NCI-H2171 (cell line): ENCODE measurements at regions not wholly inside any gene's neighbourhood (a gene's known extent, or its start where the extent isn't known, plus 50 kb on each side); places are given as distances from the start of the nearest gene placed in this dataset.
"Not testable (repeated sequence)": the region's sequence is repeated elsewhere in the genome, so short reads cannot be mapped to it uniquely, and the experiment has no call there.

Source experiments
- DNase-seq: peaks from one replicate; lab custom pipeline; 2025; lab: John Stamatoyannopoulos, UW

DNA sequence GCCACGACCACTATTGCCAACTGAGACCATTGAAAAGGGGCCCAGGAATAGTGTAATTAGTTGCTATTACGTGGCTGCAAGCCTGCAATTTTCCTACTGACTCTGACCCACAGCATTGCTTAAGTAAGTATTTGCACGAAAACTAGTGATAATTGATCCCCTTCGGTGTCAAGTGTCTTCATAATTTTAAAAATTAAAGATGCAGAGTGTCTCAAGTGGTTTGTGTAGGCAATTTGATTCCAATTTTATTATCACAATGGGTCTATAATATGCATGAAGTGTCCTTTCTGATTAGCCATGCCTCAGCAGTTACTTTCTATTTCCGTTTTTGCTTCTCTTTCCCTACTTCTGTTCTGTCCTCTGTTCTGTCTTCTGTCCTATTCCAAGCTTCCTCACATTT, 259.2 kb downstream of the C3orf38 start:
- DNase-seq: no peak

DNA sequence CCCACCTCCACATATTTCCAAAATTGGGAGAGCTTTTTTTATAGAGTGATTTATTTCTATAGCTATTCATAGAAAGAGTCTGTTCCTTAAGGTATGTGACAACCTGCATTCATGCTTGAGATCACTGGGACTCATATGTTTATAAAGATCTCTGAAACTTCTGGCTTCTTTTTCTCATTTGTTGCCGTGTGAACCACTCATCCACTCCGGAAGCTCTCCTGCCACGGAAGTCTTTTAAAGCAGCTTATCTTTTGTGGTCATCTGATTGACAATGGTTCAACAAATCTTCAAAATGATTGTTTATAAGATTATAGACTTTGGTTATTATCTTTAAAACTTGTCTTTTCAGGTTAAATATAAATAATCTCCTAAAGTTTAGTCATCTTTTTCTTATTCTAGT, 260.5 kb downstream of the C3orf38 start:
- no peak for DNase-seq

DNA sequence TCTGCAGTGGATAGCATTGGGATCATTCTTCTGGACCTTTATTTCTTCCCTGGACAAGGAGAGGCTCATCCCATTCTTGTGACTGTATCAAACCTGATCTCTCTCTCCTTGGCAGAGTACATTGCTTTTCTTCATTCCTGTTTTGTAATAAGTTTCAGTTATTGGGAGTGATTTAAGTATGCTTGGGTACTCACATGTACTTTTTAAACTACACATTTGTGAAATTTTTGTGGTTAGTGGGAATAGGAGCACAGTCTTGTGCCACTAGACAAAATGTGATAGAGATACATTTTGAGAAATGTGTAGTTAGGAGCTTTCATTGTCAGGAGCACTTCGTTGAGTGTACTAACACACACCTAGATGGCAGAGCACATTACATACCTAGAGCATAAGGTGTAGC, 262.6 kb downstream of the C3orf38 start:
- DNase-seq: no peak

DNA sequence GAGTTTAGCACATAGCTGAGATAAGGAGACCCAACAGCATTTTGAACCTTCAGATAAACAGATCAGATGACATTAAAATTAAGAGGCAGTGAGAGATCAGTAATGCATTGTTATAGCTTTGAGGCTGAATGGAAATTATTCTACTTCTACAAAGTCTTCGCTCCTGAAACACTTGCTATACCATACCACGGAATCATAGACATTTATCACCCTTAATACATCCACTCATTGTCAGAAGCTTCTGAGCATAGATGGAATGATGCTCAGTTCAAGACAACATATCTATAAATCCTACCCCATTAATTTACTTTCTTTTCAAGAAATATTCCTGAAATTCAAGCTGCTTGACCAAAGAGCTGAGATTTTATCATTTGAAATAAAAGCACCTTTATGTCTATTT, 266.7 kb downstream of the C3orf38 start:
- no peak for DNase-seq

DNA sequence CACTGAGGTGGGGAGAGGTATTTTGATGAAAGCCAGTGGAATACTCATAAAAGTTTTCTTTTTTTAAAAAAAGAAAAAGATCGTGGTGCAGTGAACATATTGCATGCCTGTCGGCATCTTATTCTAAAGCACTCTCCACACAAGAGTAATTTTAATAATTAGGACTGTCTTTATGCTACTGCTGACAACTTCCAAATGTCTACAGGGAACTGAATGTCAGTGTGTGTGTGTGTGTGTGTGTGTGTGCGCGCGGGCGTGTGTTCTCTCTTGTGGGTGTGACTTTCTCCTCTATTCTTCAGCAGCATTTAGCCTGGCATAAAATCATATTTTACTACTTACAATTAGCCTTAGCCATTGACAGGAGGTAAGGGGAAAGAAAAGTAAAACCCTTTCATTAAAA, 268.5 kb downstream of the C3orf38 start:
- no peak for DNase-seq

DNA sequence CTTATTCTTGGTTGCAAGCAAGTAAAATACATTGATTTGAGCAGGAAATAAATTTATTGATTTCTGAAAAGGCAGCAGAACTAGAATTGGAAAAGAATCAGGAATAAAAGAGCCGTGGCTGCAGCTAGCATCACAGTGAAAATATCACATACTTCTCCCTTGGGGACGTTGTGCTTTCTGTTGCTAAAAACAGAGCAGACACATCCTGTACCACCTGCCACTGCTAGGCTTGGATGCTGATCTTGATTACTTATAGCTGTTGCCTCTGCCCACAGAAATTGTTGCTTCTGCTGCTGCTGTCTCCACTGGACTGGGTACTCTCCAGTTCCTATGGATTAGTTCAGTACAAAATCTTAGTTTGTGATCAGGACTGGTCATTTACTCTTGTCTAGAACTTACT, 283.8 kb downstream of the C3orf38 start:
- peak; percentile 49 for DNase-seq

DNA sequence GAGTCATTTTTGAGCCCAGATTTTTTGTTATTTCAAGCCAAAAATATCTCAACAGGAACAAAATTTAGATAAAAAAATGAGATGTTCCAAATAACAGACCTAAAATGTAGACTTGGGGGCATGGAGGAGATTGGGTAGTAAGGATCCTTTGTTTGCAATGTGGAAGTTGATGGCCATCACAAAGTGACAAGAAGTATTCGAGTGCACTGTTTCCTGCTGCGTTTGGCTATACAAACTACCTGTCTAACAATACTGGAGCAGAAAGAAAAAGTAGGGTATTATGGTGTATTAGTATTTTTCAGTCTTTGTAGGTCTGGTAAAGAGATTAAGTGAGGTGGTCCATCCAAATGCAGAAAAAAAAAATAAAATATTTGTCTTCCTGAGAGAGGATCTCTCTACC, 284.2 kb downstream of the C3orf38 start:
- DNase-seq: no peak

DNA sequence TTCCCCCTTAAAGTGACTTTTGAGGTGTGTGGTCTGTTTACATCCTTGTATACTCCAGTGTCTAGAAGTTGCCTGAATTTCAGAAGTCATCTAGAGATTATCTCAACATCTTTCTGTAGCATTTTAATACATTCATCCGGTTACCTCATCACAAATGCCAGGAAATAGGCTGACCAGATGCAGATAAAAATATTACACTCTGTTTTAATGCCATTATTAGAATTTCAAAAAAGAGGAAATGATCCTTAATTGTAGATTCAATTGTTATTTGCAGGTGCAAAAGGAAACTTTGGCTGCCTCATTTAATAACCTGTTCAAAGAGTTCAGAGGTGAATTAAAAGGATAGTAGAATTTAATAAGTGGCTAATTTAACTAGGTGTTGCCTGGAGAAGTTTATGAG, 290.9 kb downstream of the C3orf38 start:
- DNase-seq: no peak

DNA sequence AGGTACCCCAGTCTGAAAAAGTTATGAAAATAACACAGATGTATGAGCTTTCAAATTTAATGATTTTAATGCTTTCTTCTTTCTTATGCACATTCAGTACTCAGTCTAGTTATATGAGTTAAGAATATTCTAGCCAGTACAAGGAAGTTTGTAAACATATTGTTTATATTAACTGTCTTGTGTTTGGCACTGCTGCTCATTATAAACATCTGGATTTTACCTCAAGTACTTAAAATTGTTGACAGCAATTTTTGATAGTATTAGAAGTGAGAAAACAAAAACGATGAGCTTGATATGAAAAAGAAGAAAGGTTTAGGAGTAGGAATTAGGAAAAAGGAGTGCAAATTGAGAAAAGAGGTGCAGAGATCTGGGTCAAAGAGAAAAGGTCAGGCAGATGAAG, 293.3 kb downstream of the C3orf38 start:
- no peak for DNase-seq

DNA sequence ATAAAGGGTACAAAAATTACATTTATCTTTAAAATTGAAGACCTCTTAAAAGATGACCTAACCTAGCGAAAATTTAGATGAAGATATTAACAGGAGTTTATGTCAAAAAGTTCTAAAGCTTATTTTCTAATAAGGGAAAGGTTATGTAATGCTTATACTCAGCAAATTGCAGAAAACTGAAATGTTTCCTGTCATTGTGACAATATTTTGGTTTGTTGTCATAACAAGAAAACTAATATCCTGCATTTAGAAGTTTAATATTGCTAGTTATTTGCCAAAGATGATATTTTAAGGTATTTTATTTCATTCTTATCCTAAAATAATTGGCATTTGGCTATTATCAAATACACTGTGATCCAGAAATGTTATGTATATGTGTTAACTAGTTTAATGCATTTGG, 294.5 kb downstream of the C3orf38 start:
- DNase-seq: no peak

DNA sequence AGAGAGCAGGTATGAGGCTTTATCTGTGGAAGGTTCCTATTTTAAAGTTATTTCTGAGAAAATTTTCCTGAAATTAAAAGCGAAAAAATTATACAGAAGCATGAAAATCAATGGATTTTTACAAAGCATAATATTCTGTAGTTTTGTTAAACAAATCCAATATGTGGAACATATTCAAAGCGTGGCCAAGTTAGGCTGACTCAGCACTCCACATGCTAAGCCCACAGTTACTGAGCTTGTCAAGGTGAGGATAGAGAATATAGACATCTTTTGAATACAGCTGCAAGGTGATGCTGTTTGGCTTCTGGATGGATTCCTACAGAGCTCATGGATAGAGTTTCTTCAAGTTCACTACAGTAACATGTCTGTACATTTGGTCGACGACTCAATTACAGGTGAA, 302.5 kb downstream of the C3orf38 start:
- no peak for DNase-seq

DNA sequence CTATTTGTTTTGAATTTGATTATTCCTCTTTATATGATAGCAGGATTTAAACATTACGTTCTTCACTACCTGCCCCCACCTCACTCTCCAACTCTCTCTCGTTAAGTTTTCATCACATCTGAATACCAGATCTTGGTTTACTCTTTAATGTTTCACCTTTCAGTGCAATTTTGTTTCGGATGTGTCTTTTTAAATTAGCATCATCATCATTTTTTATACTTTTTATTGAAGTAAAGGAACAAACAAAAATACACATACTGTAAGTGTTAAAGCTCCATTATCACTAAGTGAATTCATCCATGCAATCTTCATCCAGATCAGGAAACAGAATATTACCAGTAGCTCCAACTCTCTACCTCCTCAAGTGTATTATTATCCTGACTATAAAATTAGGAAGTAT, 310.6 kb downstream of the C3orf38 start:
- DNase-seq: no peak

DNA sequence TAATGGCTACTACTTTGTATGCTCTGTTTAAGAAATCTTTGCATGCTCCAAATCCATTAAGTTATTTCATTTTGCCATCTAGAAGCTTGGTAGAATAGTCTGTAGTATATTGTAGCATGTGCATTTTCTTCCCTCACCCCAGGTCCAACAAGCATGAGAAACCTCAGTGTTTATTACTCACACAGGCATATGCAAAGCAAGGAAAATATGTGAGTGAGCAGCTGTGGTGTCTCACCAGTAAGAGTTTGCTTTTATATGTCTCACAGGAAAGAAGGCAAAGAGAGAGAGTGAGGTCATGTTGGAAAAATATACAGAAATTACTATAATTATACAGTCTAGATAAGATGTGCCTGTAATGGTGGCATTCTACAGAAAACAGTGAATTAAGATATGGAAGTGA, 312.5 kb downstream of the C3orf38 start:
- no peak for DNase-seq

DNA sequence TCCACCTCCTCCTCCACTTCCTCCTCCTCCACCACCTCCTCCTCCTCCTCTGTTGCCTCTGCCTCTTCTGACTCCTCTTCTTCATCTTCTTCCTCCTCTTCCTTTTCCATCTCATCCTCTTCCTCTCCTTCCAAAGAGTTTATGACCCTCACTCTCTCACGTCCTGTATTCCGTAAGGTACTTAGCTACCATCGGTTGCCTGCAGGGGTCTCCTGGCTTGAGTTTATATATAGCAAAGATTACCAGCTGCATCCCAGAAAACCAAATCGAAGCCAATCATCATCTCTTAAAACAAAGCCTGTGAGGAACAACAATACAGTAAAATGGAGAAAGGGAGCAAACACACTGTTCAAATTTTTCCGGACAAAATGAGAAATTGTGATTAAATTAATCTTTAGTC, 317.4 kb downstream of the C3orf38 start:
- DNase-seq: no peak

DNA sequence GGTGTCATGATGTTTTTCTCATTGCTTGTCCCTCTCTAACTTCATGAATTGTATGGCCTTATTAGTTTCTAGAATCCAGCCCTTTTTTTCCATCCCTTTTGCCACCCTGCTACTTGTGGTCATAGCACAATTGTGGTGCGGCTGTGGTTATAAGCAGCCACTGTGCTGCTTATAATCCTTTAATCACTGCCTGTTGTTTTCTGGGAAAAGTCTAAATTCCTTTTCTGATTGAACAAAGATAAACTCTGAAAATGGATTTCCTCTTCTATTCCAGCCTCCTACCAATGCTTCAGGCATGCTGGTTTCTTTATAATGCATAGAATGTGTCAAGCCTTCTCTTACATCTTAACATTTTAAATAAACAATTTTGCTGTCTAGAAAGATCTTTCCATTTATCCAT, 319.5 kb downstream of the C3orf38 start:
- no peak for DNase-seq

DNA sequence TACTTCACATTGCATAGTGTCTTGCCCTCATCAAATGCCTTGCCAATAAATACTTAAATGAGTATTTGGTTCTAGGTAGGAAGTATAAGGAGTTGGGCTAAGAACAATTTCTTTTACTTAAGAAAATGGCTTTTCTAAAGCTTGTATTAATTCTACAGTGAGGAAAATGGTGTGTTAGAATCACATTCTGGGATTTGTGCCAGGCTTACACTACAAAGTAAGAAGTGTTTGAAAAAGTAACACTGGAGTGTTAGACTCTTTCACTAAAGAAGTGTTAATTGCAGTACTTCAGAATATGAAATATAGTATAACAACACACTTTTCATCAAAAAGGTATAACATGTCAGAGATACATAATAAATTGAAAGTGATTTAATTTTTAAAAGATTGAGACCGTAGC, 328.7 kb downstream of the C3orf38 start:
- DNase-seq: no peak

DNA sequence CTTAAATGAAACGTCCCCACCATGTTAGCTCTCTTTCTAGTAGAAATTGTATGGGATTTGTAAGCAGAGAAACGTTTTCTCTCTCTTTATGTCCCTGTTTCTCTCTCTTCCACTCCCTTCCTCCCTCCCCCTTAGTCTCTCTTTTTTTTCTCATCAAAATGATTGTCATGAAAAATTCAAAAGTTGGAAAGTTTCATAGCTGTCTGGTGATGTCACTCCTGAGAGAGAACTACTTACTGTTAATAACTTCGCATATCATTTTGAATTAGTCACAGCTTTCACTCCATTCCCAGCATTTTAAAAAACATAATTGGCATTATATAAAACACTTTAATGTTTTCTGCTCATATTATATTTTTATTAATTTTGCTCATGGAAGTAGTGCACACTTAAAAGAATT, 331.1 kb downstream of the C3orf38 start:
- no peak for DNase-seq

DNA sequence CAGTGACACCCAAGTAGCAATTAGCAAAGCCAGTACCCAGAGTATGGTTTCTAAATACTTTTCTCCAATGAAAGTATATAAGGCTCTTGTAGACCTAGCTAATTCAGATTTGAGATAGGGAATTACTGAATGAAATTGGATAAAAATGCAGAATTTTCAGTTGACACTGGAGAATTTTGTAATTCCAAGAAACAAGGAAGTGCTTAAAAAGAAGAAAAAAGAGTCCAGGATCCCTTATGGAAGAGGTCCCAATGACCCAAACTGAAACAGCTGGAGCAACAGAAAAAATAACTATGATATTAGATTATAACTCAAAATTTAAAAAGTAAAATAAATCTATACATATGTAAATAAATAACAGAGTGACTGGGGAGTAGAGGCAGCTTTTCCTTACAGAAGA, 335.2 kb downstream of the C3orf38 start:
- no peak for DNase-seq

DNA sequence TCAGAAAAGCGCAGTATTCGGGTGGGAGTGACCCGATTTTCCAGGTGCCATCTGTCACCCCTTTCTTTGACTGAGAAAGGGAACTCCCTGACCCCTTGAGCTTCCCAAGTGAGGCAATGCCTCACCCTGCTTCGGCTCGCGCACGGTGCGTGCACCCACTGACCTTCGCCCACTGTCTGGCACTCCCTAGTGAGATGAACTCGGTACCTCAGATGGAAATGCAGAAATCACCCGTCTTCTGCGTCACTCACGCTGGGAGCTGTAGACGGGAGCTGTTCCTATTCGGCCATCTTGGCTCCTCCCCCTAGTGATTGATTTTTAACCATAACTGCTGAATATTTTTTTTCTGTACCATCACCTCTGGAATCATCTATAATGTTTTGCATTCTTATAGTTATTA, 359.1 kb downstream of the C3orf38 start:
- DNase-seq: not testable (repeated sequence)

DNA sequence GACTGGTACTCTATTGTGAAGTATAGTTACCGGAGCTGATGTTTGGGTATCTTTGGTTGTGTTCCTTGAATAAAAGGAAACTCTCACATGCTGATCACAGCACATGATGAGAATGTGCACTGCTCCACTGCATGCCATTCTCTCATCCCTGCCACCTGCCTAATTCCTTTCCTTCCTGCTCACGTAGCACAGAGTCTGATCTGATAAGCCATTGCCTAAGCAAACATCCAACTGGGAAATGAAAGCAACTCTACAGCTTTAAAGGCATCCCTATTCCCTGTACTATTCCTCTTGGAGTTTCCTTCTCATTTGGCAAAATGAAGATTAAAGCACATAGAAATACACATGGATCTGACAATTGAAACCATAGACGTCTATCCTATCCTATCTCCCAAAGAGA, 359.8 kb downstream of the C3orf38 start:
- DNase-seq: no peak

DNA sequence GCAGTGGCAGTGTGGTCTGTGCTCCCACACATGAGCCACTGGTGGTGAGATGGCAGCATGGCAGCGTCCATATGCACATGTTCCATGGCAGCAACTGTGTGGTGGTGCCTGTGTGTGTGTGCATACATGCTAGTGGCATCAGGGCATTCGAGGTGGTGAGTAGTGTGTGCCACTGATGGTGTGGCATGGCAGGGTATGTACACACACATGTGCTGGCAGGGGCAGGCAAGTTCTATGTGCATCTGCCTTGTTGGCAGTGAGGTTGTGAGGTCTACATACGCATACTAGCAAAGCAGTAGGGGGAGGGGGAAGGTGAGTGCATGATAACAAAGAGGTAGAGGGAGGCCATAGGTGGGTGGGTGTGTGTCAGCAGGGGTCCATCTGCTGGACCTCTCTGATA, 378.7 kb downstream of the C3orf38 start:
- DNase-seq: no peak

DNA sequence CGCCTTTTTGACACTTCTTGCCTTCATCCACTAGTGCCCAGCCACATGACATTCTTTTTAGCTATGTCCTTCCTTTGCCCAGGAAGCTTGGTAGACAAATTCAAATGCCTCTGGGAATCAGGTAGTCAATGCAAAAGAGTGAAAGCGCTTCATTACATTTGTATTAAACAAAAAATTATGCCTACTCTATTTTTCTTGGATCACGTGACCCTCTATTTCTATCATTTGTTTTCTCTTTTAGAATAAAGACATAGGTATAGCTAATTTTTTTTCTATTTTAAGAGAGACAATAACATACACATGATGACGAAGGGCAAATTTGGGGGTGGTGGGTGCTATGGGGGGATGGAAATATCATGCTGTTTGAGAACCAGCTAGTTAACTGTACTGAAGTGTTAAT, 384.8 kb downstream of the C3orf38 start:
- DNase-seq: no peak

DNA sequence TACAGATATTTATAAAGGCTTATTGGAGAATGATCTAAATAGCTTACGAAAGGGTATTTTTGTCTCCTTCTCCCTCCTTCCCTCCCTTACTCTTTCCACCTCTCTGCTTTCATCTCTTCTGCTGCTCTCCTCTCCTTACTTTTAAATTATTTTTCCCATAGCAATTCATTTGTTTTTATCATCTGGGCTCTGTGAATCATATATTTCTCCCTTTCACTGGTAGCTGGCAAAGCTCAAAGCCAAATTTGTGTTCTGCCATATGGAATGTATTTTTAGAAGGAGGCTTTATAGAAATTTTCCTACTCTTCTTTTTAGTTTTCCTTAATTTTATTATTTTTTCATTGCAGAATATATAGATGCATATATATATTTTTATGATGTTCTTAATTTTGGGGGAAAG, 385.8 kb downstream of the C3orf38 start:
- no peak for DNase-seq

DNA sequence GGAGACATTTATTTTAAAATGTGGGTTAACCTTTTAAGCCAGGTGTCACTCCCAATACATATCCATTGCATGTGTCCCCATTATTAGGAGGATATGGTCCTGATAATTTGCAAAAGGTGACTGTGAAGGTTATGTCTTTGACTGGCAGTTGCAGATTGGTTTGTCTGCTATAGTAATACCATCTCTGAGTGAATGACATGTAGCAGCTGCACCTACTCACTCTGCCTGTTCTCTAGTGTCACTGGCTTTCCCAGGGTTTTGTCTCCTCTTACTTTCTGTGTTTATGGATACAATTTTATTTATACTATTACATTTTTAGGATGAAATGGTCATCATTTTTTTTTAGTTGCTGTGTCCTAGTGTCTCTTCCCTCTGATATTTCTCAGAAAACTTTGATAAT, 393.2 kb downstream of the C3orf38 start:
- no peak for DNase-seq

DNA sequence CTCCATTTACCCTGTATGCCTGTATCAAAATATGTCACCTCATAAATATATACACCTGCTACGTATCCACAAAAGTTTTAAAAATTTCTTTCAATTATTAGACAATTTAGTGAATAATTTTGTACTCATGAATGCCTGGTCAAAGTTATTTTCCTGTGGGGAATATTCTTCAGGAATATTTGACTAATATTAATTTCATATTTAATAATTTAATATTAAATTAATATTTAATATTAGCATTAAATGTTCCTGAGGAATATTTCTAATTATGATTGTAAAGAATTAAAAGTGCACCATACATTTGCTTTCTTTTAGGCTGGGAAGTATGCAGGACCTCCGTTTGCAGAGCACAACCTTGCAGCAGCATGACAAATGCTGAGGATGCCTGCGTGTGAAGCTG, 422.7 kb downstream of the C3orf38 start:
- no peak for DNase-seq
